DND-41 (cell line): ENCODE measurements at regions not wholly inside any gene's neighbourhood (a gene's known extent, or its start where the extent isn't known, plus 50 kb on each side); places are given as distances from the start of the nearest gene placed in this dataset.

Source experiments
- CTCF ChIP-seq: IDR thresholded peaks from 2 replicates; pipeline ENCODE4 v1.5.1; 2012; ENCODE audit warnings: borderline replicate concordance, low read length, moderate library complexity, mild to moderate bottlenecking; ENCODE audit not compliant: poor library complexity, severe bottlenecking; ENCODE audit errors: extremely low read depth
- EZH2 ChIP-seq: IDR thresholded peaks from 3 replicates; pipeline ENCODE4 v1.6.1; 2012; ENCODE audit warnings: borderline replicate concordance, low read depth, mild to moderate bottlenecking, moderate library complexity, low read length, inconsistent platforms; ENCODE audit not compliant: severe bottlenecking

- TF ChIP-seq CTCF (no peak), EZH2 (no peak)
These were observed 1672.7 kb upstream of the TMEFF2 start for GRCh38 chr2:193867454-193867853.
